OCI-LY1 (cell line): ENCODE measurements at regions not wholly inside any gene's neighbourhood (a gene's known extent, or its start where the extent isn't known, plus 50 kb on each side); places are given as distances from the start of the nearest gene placed in this dataset.

Experiments
- EZH2 ChIP-seq: fragments of 200-600 bp; sonication (generic), shearing (Covaris generic); IDR thresholded peaks from 2 replicates; pipeline ENCODE4 v1.8.0; 2017; ENCODE audit warnings: borderline replicate concordance, mixed run types, mild to moderate bottlenecking, antibody characterized with exemption, low read length, moderate library complexity, mixed read lengths
- TF ChIP-seq, protein P1 (sequence below): fragments of 200-600 bp; sonication (generic), shearing (Covaris generic); IDR thresholded peaks from 2 replicates; pipeline ENCODE4 v1.5.1; 2017; ENCODE audit warnings: mild to moderate bottlenecking, antibody characterized with exemption, low read length, moderate library complexity, mixed read lengths

DNA sequence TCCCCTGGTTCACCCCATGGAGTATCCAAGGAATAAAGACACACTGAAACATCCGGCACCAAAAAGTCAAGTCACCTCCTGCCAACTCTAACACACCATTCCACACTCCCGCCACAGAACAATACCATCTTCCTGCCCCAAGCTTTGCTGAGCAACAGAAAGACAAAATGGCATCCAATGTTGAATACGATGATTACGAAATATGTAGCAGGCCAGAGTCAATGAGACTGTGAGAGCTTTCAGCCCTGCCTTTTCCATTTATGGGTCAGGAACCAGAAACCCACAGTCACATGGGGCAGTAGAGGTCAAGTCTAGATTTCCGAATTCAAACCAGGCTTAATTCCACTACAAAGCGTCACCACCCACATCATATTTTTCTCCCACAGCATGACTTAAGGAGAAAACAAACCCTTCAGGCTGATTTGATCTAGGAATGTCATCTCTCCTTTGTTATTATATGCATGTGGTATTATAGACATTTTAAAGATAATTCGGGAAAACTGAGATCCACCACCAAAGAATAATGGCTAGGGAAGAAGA, 249.8 kb downstream of the SETD4 start:
- TF ChIP-seq, protein P1, sequence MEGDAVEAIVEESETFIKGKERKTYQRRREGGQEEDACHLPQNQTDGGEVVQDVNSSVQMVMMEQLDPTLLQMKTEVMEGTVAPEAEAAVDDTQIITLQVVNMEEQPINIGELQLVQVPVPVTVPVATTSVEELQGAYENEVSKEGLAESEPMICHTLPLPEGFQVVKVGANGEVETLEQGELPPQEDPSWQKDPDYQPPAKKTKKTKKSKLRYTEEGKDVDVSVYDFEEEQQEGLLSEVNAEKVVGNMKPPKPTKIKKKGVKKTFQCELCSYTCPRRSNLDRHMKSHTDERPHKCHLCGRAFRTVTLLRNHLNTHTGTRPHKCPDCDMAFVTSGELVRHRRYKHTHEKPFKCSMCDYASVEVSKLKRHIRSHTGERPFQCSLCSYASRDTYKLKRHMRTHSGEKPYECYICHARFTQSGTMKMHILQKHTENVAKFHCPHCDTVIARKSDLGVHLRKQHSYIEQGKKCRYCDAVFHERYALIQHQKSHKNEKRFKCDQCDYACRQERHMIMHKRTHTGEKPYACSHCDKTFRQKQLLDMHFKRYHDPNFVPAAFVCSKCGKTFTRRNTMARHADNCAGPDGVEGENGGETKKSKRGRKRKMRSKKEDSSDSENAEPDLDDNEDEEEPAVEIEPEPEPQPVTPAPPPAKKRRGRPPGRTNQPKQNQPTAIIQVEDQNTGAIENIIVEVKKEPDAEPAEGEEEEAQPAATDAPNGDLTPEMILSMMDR: no peak
- TF ChIP-seq EZH2: no peak
